ENCODE measurements at regions not wholly inside any gene's neighbourhood (a gene's known extent, or its start where the extent isn't known, plus 50 kb on each side); places are given as distances from the start of the nearest gene placed in this dataset.
"Not testable (repeated sequence)": the region's sequence is repeated elsewhere in the genome, so short reads cannot be mapped to it uniquely, and the experiment has no call there.

DNA sequence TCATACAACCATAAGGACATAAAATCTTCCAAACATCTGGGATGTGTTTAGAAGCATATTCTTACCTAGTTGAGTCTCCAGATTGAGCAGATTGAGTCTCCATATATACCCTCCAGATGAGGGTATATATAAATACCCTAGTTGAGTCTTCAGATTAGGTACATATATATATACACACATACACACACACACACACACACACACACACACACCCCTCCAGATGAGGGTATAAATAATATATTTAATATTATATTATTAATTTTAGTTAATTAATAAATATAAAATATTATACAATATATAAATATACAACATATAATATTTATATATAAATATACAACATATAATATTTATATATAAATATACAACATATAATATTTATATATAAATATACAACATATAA is 2219.1 kb downstream of the PCDH7 start:
- DNase-seq: not testable (repeated sequence)

DNA sequence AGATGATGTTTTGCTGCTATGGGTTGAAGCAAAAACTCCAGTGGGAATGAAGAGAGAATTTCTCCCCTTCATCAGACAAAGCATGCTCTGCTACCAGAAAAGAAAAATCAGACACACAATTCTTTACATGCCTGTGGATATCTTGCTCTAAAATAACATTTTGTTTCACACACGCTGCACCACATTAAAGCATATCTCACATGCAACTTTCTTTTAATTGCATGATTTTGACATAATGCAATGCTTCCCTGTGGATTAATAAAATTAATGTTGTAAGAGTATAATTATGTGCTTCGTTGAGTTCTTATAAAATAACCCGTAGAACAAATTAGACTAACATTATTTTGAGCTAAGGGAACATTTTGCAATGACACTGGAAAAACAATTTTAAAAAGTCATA is 2230.7 kb downstream of the PCDH7 start:
- DNase-seq: no peak

DNA sequence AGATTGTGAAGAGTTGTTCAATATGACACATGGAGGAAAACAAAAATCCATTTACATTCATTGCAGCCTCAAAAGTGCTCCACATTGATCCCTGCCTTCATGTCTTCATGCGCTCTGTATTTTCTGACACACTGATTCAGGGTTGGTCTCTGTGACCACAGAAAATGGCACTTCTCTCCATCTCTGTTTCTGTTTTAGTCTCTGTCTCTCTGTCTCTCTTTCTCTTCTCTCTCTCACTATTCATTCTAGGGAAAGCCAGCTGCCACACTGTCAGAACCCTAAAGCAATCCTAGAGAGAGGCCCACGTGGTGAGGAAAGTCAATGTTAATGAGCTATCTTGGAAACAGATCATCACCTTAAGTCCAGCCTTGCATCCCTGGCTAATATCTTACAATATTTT is 2238.4 kb downstream of the PCDH7 start:
- no peak for DNase-seq

DNA sequence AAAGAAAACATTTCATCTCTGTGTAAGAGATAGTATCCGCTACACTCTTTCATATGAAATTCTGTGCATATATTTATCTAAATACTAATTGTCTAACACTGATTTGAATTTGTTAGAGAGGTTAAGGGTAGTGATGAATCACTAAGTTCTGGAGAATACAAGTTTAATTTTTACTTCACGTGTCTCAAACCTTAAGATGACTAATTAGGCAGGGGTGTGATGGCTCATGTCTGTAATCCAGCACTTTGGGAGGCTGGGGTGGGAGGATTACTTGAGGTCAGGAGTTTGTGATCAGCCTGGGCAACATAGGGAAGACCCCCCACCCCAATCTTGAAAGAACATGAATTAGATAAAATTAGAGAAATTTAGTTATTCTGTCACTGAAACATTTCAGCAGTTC is 2241.9 kb downstream of the PCDH7 start:
- no peak for DNase-seq

DNA sequence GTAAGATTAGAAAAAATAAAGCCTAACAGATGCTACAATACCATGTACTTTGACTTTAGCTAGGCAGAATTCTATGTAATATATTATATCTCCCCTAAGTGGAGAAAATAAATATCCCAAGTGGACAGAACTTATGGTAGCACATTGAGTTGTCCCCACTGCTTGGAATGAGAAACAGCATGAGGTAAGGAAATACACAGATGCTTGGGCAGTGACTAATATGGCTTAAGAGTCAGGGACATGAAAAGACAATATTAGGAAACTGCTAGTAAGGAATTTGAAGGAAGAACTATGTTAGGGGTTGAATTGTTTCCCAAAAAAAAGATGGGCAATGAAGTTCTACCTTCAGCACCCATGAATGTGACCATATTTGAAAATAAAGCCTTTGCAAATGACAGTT is 2265.1 kb downstream of the PCDH7 start:
- DNase-seq: peak in 1 of 2 experiments; percentile 34

DNA sequence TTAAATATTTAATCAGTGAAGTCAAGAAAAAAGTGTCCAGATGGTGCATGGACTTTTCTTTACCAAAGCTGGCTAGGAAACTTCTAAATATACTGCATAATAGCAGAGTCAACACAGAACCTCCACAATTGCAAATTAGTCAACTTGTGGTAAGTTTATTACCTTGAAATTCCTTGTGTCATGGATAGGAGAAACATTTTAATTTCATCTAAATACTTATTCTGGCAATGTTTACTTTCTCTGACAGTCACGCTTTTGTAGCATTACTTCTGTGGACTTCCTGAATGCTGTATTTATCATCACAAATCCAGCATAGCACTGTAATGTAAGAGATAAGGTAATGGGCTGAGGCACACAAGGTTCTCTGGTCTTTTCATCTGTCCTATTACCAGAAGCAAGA is 2266.1 kb downstream of the PCDH7 start:
- DNase-seq: no peak

DNA sequence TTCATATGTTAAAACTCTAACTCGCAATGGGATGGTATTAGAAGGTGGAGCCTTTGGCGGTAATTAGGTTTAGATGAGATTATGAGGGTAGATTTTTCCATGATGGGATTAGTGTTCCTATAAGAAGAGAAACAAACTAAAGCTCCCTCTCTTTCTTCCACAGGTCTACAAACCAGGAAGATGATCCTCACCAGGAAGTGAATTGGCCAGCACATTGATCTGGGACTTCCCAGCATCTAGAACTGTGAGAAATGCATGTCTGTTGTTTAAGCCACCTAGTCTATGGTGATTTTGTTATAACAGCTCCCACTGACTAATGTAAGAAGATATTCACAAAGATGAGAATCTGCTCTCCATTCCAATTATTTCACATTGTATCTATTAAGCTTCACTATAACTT is 2266.9 kb downstream of the PCDH7 start:
- DNase-seq: no peak

DNA sequence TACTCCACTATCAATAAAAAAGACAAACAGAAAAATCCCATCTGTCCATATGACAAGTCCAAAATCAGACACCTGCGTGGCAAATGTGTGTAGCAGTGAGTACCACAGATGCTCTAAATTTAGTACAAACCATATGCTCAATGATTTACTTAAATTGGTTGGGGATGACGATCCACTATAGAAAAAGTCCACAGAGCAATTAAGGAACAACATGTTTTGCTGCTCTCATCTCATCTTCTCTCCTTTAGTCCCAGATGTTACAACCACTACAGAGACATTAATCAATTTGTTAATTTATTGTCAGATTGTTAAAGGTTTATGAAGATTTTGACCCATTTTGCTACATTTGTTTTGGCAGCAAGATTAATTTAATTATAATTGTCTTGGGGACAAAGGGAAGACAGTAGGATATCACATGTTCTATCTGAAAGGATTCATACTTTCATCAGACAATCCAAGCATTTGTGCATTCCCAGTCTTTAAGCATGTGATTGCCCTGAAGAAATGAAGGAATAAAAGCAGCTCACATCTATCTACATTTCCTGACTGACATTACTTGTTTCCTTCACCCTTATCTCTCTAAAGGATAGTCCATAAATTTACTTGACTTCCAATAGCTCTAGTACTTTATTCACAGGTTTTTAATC is 2268.1 kb downstream of the PCDH7 start:
- no peak for DNase-seq

DNA sequence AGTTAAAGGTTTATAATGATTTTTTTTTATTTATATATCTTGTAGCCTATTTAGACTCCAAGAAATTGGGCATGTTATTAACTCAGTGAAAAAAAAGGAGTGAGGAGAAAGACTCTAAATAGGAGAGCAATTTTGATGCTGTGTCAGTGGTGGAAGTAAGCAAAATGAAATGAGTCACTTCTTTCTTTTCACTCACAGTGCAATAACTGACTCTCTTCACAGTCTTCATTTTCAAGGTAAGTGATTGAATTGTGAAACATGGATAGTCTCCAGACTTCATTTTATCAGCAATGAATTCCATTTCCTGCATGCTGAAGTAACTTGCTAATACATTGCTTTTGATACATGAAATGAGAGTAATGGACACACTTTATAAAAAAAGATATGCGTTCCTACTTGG is 2271.5 kb downstream of the PCDH7 start:
- DNase-seq: no peak

DNA sequence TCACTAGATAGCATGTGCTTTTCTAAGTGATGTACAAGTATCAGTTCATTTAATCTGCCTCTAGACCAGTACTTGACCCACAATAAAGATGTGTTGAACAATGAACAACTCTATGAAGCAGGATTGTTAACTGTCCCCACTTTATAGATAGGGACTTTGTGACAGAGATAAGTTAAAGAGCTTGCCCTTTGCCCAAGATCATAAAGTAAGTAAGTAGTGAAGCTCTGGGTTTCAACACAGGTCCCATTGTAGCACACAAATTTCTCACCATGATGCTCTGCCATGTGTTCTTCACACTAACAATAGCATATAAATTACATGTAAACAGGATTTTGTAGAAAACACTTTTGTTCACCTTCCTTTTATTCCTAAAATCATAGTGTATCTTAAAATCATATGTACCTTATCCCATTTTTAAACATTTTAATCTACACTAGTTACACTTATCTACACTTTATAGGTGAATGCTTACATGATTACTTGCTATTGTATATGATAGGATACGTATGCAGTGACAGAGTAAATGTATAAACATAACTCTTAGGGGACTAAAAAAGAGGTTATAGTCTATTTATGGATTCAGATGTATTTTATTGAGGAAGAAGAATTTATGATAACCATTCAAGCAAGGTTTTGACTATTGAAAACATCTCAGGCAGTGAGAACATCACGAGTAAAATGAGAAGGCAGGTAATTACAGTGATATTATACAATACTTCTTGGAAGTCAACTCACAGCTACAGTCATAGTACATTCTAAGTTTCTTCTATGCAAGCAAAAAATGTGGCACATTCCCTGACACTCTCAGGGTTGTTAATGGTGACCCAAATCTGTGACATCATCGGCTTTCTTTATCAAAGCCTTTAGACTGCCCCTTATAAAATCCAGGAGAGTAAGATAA is 2275.1 kb downstream of the PCDH7 start:
- DNase-seq: no peak

DNA sequence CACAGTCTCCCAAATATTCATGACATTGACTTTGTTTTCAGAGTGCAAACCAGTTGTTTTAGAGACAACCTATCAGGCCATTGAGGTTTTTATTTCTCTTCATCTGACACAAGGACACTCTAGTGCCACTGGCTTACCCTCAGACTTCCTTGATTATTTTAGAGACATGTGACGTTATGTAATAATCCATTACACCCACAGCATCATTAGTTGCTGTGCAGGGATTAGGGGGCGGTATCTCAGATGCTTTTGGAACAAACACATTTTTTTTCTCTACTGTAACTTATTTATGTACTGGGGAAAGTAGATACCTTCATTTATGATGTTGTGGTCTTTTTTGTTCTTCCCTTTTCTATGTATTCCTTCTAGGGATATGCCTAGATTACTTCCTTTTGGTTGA is 2293.1 kb downstream of the PCDH7 start:
- no peak for DNase-seq

DNA sequence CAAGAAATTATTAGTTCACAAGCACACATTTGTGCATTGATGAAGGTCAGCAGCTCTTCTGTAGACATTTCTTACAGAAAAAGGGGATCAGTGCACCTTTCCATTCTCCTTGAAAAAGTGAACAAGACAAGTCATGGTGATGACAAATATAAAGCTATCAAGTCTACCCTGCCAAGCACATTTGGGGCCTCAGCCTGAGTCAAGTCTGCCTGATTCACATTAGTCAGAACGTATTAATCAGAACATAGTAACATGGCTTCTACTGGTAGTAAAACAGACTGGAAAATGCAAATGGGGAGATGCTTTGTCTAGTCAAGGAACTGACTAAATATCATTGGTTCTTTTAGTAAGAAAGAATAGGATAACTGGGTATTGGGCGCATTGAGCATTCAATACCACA is 2305.1 kb downstream of the PCDH7 start:
- no peak for DNase-seq

DNA sequence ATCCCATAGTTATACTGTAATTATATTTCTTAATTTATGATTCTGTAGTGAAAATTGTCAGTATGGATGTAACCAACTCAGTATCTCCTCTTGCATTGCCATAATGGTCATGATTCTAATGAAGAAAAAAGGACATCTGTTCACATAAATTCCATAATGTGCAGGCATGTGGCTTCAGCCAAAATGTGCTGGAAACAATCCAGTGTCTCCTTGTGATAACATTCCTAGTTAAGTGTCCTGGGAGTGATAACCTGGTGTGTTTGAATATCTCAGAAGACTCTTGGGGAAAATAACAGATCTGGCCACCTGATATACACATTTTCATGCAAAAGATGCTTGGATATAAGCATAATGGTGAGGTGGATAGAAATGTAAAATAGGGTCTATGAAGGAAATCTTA is 2309.8 kb downstream of the PCDH7 start:
- DNase-seq: no peak

DNA sequence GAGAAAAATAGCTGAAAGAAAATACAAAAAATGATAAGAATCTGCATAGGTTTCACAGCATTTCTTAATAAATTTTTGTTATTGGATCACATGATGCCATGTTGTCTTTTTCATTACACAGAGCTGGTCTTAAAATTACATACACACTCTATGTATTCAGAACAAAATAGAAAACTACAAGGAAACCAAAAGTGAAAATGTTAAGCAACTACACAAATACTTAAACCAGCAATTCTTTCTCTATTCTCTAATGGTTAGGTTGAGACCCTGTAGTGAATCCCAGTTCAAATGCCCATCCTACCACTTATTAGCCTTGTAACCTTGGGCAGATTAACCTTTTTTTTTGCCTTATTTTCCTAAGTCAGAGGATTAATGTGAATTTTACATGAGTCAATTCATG is 2311.2 kb downstream of the PCDH7 start:
- no peak for DNase-seq

DNA sequence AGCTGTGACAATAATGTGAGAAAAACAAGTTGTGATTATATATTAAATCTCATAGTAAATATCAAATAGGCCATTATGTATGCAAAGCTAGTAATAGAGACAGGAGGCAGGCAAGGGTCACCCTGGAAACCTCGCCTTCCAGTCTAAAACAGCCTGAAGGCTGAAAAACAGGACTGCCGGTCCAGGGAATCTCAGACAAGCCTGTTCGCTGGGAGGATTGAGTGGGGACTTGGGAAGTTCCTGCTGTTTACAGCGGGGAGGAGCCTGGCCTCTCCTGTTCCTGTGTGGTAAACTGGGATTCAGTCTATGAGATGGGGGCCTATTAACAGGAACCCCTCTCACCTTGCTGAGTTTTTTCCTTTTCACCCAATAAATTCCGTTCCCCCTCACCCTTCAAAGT is 2317.3 kb downstream of the PCDH7 start:
- DNase-seq: no peak

DNA sequence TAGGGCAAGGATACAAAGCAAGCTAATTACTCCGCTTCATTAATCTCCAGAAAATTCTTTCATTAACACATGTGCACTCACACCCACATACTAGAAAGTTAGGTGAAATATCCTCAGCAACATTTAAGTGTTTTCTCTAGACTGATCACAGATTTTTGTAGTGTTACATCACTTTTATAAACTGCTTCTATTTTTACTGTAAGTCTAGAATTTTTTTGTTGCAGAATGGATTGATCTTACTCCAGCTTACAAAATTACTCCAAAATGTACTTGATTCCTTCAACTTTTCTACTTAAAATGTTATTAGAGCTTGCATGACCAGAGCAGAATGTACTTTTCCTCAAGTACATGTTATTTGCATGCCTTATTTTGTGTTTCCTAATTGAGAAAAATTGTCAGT is 2325.2 kb downstream of the PCDH7 start:
- DNase-seq: no peak

DNA sequence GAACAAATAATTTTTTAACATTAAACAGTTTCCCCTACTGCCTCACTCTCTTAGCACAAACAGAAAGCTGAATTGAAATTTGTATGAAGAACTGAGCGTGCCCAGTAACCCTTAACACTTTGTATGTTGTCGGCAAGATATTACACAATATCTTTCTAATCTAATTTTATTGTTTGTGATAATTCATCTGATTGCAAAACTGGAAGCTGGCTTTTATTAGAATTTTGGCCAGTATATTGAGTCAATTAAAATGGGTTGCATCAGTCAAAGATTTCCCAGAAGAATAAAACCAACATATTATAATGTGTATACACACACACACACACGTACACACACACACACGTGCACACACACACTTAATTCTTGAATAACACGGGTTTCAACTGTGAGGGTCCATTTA is 2332.1 kb downstream of the PCDH7 start:
- DNase-seq: no peak

DNA sequence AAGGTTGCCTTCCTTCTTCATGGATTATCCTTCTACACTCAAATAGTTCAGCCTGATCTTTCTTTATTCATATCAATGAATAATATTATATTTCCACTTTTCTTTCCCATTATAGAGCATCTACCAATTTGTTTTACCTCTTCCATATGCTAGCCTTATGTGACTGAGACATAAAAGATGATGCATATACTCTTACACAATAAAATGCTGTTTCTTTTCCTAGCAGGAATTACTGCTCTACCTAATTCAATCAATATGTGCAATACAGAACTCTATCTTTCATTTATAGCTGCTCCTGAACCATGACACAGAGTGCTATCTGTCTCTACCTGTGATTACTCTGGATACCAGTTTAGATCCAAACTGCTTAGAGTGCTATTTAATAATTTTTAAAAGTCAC is 2334.0 kb downstream of the PCDH7 start:
- no peak for DNase-seq

DNA sequence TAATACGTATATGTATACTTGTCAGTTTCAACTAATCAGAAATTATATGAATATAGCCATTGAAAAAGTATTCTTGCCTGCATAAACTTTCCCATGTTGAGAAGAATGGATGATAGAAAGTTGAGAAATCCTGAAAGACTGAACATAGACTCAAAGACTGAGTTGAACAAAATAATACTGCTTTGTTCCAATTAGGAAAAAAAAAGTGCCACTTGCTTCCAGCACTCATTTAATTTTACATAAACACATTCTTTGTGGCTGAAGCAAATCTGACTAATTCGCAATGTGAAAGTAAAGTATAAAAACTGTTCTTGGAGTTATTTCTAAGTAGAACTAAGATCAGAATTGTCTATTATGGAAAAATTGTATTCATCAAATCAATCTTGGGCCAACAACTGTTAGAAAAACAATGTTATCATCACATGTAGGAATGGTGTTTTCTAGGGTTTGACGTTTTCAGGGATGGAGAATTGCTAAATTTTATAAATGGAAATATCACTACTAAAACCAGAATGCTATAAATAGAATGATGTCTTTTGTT is 2334.6 kb downstream of the PCDH7 start:
- no peak for DNase-seq

DNA sequence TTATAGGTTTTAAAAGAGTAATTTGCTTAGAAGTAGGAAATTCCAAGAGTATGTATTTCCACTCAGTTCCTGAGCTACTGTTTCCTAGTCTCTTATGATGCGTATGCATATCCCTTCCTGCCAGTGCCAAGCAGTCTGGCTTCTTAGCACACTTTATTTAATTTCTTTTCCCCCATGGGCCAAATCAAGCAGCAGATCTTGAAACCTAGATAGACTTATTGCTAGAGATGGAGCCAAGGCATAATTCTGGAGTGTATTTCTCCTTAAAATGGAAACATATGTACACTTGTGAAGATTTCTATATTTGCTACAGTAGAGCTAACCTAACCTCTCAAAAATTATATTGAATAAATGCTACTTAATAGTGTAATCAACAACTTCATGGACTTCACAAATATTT is 2337.6 kb downstream of the PCDH7 start:
- no peak for DNase-seq

DNA sequence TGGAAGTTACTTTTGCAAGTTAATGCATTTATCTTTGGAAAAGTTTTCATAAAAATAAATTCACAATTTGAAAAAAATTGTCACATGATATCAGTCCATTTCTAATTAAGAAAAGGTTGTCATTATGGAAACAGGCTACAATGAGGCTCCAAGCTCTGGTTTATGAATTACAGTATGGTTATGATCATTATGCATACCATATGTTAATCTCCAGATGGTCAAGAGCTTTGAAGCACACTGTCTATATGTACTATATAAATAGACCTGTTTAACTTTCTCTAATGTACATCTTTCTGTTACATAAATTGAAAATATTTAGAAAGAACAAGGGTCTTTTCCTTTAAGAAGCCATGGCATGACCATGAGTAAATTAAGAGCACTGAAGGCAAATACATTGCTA is 2338.8 kb downstream of the PCDH7 start:
- no peak for DNase-seq

DNA sequence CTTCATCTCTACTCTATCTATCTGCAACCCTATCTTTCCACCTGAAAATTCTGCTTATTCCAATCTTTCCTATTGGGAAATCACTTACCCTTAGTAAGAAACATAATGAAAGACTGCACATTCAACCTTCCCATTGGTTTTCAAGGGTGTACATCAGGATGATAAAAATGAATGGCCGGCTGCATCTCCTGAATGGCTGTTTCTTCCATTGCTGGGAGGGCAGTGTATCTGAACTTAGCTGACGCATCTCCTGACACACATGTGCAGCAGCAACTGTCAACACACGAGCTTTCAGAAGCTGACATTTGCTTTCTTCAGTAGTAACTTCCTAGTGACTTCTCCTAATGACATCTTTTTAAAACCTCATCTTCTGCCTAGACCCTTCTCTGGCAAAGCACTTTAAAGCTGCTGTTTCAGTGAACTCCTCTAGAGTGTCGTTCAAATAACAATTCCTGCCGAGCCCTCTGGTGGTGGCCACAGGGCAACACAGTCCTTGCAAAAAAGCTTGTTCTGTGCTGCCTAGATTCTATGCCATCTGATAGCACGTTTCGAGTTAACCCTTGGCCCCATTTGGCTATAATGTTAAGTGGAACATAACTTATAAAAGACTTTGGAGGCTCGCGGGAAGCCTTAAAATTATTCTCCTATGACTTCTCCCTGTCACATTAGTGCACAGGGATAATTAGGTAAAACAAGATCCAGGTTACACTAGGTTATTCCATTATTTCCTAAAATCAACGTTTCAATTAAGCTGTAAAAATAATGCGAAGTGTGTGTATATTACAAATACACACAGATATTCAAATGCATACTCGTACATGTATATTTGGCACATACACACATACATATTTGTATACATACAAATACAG is 2340.7 kb downstream of the PCDH7 start:
- DNase-seq: peak; percentile 1 to 52

DNA sequence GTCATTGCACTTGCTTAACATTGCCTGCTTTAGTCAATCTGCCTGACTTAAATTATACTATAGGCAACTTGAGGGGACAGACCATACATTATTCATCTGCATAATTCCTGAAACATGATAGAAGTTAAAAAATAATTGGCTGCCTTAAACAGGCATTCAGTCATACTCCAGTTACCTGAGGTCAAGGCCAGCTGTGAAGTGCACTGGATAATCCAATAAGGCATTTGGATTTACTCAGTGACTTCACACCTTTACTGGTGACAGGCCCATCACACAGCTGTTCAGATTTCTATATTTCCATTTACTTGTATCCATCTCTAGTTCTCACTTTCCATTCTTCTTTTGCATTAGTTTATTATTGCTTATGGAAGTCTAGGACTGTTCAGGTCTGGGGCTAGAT is 2341.6 kb downstream of the PCDH7 start:
- no peak for DNase-seq
